ENCODE measurements at regions not wholly inside any gene's neighbourhood (a gene's known extent, or its start where the extent isn't known, plus 50 kb on each side); places are given as distances from the start of the nearest gene placed in this dataset.

- no peak overlapping the region for H3K4me3 ChIP-seq (ENCODE audit: low read depth, low read length)
- TF ChIP-seq ZNF292 (tag by site-specific recombination; IDR thresholded peaks at IDR 0.05; ENCODE audit: borderline replicate concordance, low read depth) = no peak
- no peak for TF ChIP-seq ZNF514 (tag by site-specific recombination; IDR thresholded peaks at IDR 0.05)
- no peak for TF ChIP-seq ZNF112 (tag by site-specific recombination; IDR thresholded peaks at IDR 0.05)
- TF ChIP-seq ZNF138 (tag by site-specific recombination; IDR thresholded peaks at IDR 0.05; ENCODE audit: borderline replicate concordance) = no peak
- H3K4me1 ChIP-seq (ENCODE audit: control insufficient read depth, insufficient read depth, low read length) = no peaks in the 10 kb centered on the region
- no peaks in the 10 kb centered on the region for H3K9me3 ChIP-seq (ENCODE audit: control insufficient read depth, insufficient read depth, low read depth, low read length)
- no peaks in the 10 kb centered on the region for H3K36me3 ChIP-seq (ENCODE audit: control insufficient read depth in 2 of 2, insufficient read depth in 1 of 2, low read length in 2 of 2)
- ChIA-PET POLR2A (no interaction called here), CTCF (interaction anchor here (1.9 kb wide), 1 partner anchor 438 kb away, joined by 6 read pairs; no protein-coding TSS in a partner anchor)
- H3K27ac ChIP-seq (ENCODE audit: extremely low read depth, low read depth, low read length) = no peak overlapping the region
These were observed 300.9 kb upstream of the PRDM1 start for GRCh38 chr6:105785066-105785811.

- no peaks in the 10 kb centered on the region for H3K9me3 ChIP-seq (ENCODE audit: control insufficient read depth, insufficient read depth, low read depth, low read length)
- ChIA-PET POLR2A (no interaction called here), CTCF (interaction anchor here (1.9 kb wide), 1 partner anchor 439 kb away, joined by 6 read pairs; no protein-coding TSS in a partner anchor)
These were observed 302.0 kb upstream of the PRDM1 start for GRCh38 chr6:105784179-105784578.

GRCh38 chr6:105783333-105783935, 302.7 kb upstream of the PRDM1 start:
- Histone ChIP-seq H3K9me3 (ENCODE audit: control insufficient read depth, insufficient read depth, low read depth, low read length) (no peaks in the 10 kb centered on the region), H3K4me3 (ENCODE audit: low read depth, low read length) (no peak overlapping the region), H3K36me3 (ENCODE audit: control insufficient read depth in 2 of 2, insufficient read depth in 1 of 2, low read length in 2 of 2) (no peaks in the 10 kb centered on the region), H3K27ac (ENCODE audit: extremely low read depth, low read depth, low read length) (no peak overlapping the region), H3K4me1 (ENCODE audit: control insufficient read depth, insufficient read depth, low read length) (no peaks in the 10 kb centered on the region)
- CTCF ChIA-PET = interaction anchor here (1.9 kb wide), 1 partner anchor 440 kb away, joined by 6 read pairs; no protein-coding TSS in a partner anchor
- POLR2A ChIA-PET = no interaction called here
- TF ChIP-seq ZSCAN18 (tag by site-specific recombination; IDR thresholded peaks at IDR 0.05) (no peak), ZNF394 (tag by site-specific recombination; IDR thresholded peaks at IDR 0.05; ENCODE audit: borderline replicate concordance) (no peak), ZNF768 (tag by site-specific recombination; IDR thresholded peaks at IDR 0.05) (peak; percentile 61; the same call in 1 of the 2 replicates), RBAK (tag by site-specific recombination; IDR thresholded peaks at IDR 0.05) (no peak)

More at GRCh38 chr6:105784179-105784578, 302.0 kb upstream of the PRDM1 start:
- no peak for TF ChIP-seq FEZF1 (tag by site-specific recombination; IDR thresholded peaks at IDR 0.05)
- TF ChIP-seq ZNF121 (tag by site-specific recombination; IDR thresholded peaks at IDR 0.05) = no peak
- TF ChIP-seq ZNF626 (tag by site-specific recombination; IDR thresholded peaks at IDR 0.05) = no peak
- TF ChIP-seq MZF1 (tag by site-specific recombination; IDR thresholded peaks at IDR 0.05; ENCODE audit: borderline replicate concordance) = no peak
- no peak for TF ChIP-seq ZNF280D (tag by site-specific recombination; IDR thresholded peaks at IDR 0.05)
- TF ChIP-seq ZNF169 (tag by site-specific recombination; IDR thresholded peaks at IDR 0.05) = no peak
- no peak for TF ChIP-seq ZNF488 (tag by site-specific recombination; IDR thresholded peaks at IDR 0.05)
- TF ChIP-seq ZNF530 (tag by site-specific recombination; IDR thresholded peaks at IDR 0.05; ENCODE audit: low read depth) = no peak
- TF ChIP-seq ZNF510 (tag by site-specific recombination; IDR thresholded peaks at IDR 0.05; ENCODE audit: insufficient replicate concordance) = no peak
- Histone ChIP-seq H3K4me1 (ENCODE audit: control insufficient read depth, insufficient read depth, low read length) (no peaks in the 10 kb centered on the region), H3K27ac (ENCODE audit: extremely low read depth, low read depth, low read length) (no peak overlapping the region), H3K36me3 (ENCODE audit: control insufficient read depth in 2 of 2, insufficient read depth in 1 of 2, low read length in 2 of 2) (no peaks in the 10 kb centered on the region), H3K4me3 (ENCODE audit: low read depth, low read length) (no peak overlapping the region)
